ENCODE measurements at regions not wholly inside any gene's neighbourhood (a gene's known extent, or its start where the extent isn't known, plus 50 kb on each side); places are given as distances from the start of the nearest gene placed in this dataset.

- no peak for TF ChIP-seq CTCF (conservative IDR thresholded peaks at IDR 0.05)
- no peak for TF ChIP-seq ZFX (IDR thresholded peaks at IDR 0.05)
Measured at GRCh38 chr6:4272996-4273395, 137.6 kb upstream of the ECI2 start.
